Epithelial cell of esophagus (primary cell): ENCODE measurements at regions not wholly inside any gene's neighbourhood (a gene's known extent, or its start where the extent isn't known, plus 50 kb on each side); places are given as distances from the start of the nearest gene placed in this dataset.

ENCODE experiments used
- DNase-seq: peaks from one replicate; pipeline ENCODE4 v3.0.0; 2010; ENCODE audit warnings: low read depth
- H3K4me3 ChIP-seq: 2 replicates; pipeline ENCODE4 v1.5.1; 2011; ENCODE audit warnings: mild to moderate bottlenecking, low read length, control low read depth
- TF ChIP-seq, protein P1 (sequence below): IDR thresholded peaks from 2 replicates; pipeline ENCODE4 v1.5.1; 2011; ENCODE audit warnings: low read depth, mild to moderate bottlenecking, low read length, control low read depth, inconsistent platforms; ENCODE audit not compliant: insufficient read depth; ENCODE audit errors: missing control alignments

DNA sequence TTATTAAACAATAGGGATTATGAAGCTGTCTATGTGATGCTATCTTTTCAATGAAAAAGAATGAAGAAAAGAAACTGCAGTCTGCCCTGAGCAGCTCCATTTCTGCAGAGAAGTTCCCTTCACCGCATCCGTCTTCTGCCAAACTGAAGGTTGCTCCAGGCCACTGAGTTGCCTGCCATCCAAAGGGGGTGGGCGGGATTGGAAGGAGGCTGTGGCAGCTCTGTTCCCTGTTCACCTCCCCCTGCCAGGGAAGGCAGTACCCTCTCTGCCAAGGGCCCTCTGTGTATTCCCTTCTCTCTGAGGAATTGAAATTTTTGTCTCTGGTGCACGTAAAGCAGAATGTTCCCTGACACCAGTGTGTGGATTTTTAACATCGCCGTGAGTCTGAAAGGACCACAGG is 243.1 kb upstream of the GHITM start:
- TF ChIP-seq, protein P1, sequence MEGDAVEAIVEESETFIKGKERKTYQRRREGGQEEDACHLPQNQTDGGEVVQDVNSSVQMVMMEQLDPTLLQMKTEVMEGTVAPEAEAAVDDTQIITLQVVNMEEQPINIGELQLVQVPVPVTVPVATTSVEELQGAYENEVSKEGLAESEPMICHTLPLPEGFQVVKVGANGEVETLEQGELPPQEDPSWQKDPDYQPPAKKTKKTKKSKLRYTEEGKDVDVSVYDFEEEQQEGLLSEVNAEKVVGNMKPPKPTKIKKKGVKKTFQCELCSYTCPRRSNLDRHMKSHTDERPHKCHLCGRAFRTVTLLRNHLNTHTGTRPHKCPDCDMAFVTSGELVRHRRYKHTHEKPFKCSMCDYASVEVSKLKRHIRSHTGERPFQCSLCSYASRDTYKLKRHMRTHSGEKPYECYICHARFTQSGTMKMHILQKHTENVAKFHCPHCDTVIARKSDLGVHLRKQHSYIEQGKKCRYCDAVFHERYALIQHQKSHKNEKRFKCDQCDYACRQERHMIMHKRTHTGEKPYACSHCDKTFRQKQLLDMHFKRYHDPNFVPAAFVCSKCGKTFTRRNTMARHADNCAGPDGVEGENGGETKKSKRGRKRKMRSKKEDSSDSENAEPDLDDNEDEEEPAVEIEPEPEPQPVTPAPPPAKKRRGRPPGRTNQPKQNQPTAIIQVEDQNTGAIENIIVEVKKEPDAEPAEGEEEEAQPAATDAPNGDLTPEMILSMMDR = no peak
- DNase-seq = no peak
- H3K4me3 ChIP-seq = no peak overlapping the region

DNA sequence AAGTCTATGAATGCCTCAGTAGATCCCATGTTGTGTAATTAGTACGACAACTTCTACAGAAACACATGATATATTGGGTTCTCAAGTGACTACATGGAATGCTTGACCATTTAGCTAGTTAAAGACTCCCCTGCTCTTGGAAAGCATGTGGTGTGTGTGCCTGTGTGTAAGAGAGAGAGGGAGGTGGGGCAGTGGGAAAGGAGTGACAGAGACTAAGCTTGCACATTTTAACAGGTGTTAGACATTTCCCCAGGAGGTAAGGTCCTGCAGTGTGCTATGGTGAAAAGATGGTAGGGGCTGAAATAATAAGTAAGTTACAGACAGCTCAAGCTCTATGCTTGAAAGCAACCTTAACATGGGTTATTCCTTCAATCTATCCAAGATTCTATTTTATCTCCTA is 241.7 kb upstream of the GHITM start:
- H3K4me3 ChIP-seq = no peak overlapping the region
- TF ChIP-seq, protein P1 = no peak
- no peak for DNase-seq

DNA sequence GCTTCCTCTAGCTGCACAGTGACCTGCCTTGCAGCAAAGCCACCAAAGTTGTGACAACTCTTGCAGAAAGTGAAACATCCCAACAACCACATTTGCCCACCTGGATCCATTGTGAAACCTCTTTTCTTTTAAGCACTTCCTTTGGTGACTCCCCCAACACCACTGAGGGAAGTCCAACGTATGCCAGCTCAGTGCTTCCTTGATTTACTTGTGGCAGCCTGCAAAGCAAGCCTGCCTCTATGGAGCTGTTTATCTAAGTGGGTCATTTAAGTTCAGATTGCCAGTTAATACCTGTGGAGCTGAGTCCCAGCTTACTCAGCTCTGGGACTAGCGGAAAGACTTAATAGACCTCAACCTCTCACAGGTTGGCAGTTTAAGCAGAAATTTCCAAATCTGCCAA is 230.8 kb upstream of the GHITM start:
- TF ChIP-seq, protein P1 = no peak
- no peak for DNase-seq
- H3K4me3 ChIP-seq = no peak overlapping the region

DNA sequence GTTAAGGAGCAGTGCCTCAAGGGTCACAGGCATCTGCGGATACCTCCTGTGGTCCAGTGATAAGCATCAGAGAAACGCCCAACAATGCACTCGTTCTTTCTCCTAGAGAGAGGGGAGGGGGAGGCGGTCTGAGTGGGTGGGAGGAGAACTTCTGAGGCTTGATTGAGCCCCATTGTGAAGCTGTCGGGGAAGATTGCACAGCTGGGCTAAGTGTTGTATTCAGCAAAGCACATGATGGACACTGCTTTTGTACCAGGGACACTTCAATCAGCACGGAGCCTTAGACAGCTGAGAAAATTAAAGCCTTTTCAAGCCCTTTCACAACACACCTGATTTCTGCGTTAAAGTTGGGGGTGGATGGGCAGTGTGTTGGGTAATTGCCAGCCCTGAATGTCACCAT is 230.3 kb upstream of the GHITM start:
- H3K4me3 ChIP-seq = no peak overlapping the region
- no peak for DNase-seq
- TF ChIP-seq, protein P1 = no peak

DNA sequence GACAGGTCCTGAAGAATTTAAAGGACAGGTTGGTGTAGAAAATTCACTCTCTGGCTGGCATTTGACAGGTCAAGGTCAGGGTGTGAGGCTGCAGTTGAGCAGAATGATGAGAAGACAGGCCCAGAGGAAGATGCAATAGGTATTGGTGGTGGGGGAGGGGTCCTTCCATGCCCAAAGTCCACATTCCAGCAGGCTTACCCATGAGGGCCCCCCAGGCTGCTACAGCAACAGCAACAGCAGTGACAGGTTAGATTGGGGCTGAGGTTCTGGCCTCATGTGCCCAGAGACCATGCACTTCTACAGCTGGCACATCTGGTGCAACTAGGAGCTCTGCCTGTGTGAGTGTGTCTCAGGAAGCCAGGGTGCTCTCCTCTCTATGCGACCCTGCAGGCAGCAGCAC is 223.5 kb upstream of the GHITM start:
- DNase-seq = no peak
- TF ChIP-seq, protein P1 = no peak
- H3K4me3 ChIP-seq = no peak overlapping the region

GRCh38 chr10:83917537-83918506 is 221.5 kb upstream of the GHITM start:
- no peak overlapping the region for H3K4me3 ChIP-seq
- TF ChIP-seq, protein P1 = peak; percentile 16
- DNase-seq = peak; percentile 6
